ENCODE measurements at regions not wholly inside any gene's neighbourhood (a gene's known extent, or its start where the extent isn't known, plus 50 kb on each side); places are given as distances from the start of the nearest gene placed in this dataset.
"Not testable (repeated sequence)": the region's sequence is repeated elsewhere in the genome, so short reads cannot be mapped to it uniquely, and the experiment has no call there.

DNA sequence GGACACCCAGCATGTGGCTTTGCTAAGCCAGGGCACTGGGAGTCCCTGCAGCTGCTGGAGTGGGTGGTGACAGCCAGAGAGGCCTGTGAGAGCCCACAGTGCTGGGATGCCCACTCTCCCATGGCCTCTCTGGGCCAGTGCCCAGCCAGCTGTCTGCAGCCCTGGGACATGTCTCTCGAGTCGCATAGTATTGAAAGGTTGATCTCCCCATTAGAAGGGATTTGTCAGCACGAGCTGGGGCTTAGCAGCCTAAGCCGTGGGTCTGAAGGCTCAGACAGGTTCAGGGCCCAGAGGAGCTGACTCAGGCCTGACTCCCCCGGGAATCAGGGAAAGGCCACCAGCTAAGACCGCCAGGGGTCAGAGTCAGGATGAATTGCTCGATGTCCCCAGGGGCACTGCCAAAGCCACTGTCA lies 53.5 kb downstream of the FOXD2 start:
- Histone ChIP-seq H3K27ac (no peak overlapping the region), H3K36me3 (no peaks in the 10 kb centered on the region), H3K9me3 (no peaks in the 10 kb centered on the region), H3K27me3 (peaks cover 29% of the 10 kb centered on the region), H3K4me3 (no peak overlapping the region), H3K4me1 (no peaks in the 10 kb centered on the region)
- 77% methylated on average over 7 of the region's 7 CpGs for WGBS
- no peak for DNase-seq (ENCODE audit: low spot score in 2 of 2)
- TF ChIP-seq POLR2A (IDR thresholded peaks at IDR 0.05) (no peak), POLR2AphosphoS5 (IDR thresholded peaks at IDR 0.05) (no peak), EP300 (IDR thresholded peaks at IDR 0.05) (no peak)
- TF ChIP-seq, protein P1, sequence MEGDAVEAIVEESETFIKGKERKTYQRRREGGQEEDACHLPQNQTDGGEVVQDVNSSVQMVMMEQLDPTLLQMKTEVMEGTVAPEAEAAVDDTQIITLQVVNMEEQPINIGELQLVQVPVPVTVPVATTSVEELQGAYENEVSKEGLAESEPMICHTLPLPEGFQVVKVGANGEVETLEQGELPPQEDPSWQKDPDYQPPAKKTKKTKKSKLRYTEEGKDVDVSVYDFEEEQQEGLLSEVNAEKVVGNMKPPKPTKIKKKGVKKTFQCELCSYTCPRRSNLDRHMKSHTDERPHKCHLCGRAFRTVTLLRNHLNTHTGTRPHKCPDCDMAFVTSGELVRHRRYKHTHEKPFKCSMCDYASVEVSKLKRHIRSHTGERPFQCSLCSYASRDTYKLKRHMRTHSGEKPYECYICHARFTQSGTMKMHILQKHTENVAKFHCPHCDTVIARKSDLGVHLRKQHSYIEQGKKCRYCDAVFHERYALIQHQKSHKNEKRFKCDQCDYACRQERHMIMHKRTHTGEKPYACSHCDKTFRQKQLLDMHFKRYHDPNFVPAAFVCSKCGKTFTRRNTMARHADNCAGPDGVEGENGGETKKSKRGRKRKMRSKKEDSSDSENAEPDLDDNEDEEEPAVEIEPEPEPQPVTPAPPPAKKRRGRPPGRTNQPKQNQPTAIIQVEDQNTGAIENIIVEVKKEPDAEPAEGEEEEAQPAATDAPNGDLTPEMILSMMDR (IDR thresholded peaks at IDR 0.05) = no peak

DNA sequence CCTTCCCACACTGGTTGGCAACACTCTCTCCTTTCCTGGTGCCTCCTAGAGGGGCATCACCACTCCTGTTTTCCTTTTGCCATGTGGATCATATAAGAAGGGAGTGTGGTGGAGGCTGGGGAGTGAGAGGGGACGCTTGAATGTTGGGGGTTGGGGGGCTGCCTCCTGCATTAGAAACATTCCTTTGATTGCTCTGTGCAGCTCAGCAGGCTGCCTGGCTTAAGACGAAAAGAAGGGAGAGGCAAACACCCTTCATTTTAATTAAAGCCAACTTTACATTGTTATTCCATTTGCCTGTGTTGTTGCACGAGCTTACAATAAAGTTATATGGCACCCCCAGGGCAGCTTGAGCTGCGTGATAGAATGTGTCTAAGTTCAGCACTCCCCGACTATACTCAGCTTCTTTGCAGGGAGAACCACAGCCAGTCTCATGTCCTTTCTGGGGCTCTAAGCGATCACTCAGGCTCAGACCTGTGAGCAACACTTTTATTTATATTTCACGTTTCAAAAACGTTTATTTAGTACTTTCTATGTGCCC lies 57.4 kb downstream of the FOXD2 start:
- Histone ChIP-seq H3K27me3 (peaks cover 16% of the 10 kb centered on the region), H3K4me1 (no peaks in the 10 kb centered on the region), H3K36me3 (no peaks in the 10 kb centered on the region), H3K27ac (no peak overlapping the region), H3K9me3 (no peaks in the 10 kb centered on the region), H3K4me3 (no peak overlapping the region)
- no peak for DNase-seq (ENCODE audit: low spot score in 2 of 2)
- TF ChIP-seq, protein P1 (IDR thresholded peaks at IDR 0.05) = no peak
- no peak for TF ChIP-seq POLR2A (IDR thresholded peaks at IDR 0.05)
- no peak for TF ChIP-seq POLR2AphosphoS5 (IDR thresholded peaks at IDR 0.05)
- WGBS = 26% methylated on average over 8 of the region's 8 CpGs

DNA sequence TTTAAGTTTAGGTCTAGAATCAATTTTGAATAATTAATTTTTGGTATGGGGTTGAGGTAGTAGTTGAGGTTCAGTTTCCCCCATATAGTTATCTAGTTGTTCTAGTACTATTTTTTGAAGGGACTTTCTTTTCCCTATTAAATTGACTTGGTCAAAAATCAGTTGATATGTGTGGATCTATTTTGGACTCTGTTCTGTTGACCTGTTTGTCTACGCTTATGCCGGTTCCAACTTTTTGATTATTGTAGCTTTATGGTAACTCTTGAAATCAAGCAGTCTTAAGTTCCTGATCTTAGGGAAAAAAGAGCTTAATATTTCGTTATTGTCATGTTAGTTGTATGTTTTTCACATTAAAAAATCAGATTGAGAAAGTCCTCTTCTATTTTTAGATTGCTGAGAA lies 60.7 kb downstream of the FOXD2 start:
- no peaks in the 10 kb centered on the region for H3K9me3 ChIP-seq
- 82% methylated on average over 3 of the region's 3 CpGs for WGBS
- DNase-seq (ENCODE audit: low spot score in 2 of 2) = no peak
- H3K4me1 ChIP-seq = no peaks in the 10 kb centered on the region
- no peak overlapping the region for H3K4me3 ChIP-seq
- H3K36me3 ChIP-seq = no peaks in the 10 kb centered on the region
- H3K27me3 ChIP-seq = peaks cover 37% of the 10 kb centered on the region
- no peak overlapping the region for H3K27ac ChIP-seq
- no peak for TF ChIP-seq POLR2AphosphoS5 (IDR thresholded peaks at IDR 0.05)
- TF ChIP-seq EP300 (IDR thresholded peaks at IDR 0.05) = no peak
- TF ChIP-seq POLR2A (IDR thresholded peaks at IDR 0.05) = no peak
- TF ChIP-seq, protein P1 (IDR thresholded peaks at IDR 0.05) = no peak

DNA sequence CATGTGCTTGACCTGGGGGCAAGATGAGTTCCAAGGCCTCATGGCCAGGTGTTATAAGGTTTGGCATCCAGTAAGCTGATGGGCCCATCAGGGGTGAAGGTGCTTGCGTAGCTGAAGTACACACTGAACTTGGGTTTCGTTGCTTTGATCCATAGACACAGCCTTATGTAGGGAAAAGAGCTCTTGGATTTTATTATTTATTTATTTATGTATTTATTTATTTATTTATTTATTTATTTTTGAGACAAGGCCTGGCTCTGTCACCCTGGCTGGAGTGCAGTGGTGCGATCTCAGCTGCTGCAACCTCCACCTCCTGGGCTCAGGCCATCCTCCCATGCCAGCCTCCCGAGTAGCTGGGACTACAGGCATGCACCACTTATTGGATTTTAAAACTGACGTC lies 63.2 kb downstream of the FOXD2 start:
- Histone ChIP-seq H3K9me3 (no peaks in the 10 kb centered on the region), H3K27me3 (peaks cover 49% of the 10 kb centered on the region), H3K27ac (no peak overlapping the region), H3K4me3 (no peak overlapping the region), H3K4me1 (no peaks in the 10 kb centered on the region), H3K36me3 (no peaks in the 10 kb centered on the region)
- DNase-seq (ENCODE audit: low spot score in 2 of 2) = no peak
- WGBS = 96% methylated on average over 5 of the region's 5 CpGs
- no peak for TF ChIP-seq EP300 (IDR thresholded peaks at IDR 0.05)
- no peak for TF ChIP-seq POLR2A (IDR thresholded peaks at IDR 0.05)
- no peak for TF ChIP-seq POLR2AphosphoS5 (IDR thresholded peaks at IDR 0.05)
- TF ChIP-seq, protein P1 (IDR thresholded peaks at IDR 0.05) = no peak

DNA sequence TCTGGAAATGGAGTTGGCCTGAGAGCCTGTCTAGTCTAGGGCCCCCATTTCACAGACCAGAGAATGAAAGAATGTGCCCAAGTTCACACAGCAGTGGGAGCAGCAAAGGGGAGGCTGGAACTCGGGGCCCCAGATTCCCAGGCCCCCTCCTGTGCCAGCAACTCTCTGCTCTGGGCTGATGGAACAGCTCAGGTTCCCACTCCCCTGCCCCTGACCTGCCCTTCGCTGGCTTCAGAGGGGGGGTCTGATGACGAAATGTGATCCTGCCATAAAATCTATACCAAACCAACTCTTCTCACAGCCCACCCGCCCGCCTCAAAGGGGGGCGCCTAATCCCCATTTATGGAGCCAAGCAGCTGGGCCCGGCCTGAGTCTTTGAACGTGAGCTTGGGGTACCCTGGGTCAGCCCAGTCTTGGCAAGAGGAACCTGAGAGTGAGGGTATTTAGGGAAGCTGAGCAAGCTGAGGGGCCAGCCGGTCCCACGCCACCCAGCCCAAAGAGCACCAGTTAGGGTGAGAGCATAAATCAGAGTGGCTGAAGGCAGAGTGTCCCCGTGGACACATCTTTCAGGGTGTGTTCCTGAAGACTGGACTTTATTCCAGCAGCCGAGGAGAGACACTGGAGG lies 65.0 kb downstream of the FOXD2 start:
- H3K4me1 ChIP-seq = peaks cover 4% of the 10 kb centered on the region
- WGBS = 80% methylated on average over 11 of the region's 12 CpGs
- no peak for DNase-seq (ENCODE audit: low spot score in 2 of 2)
- no peak overlapping the region for H3K4me3 ChIP-seq
- no peaks in the 10 kb centered on the region for H3K9me3 ChIP-seq
- H3K27ac ChIP-seq = no peak overlapping the region
- peaks cover 54% of the 10 kb centered on the region for H3K27me3 ChIP-seq
- no peaks in the 10 kb centered on the region for H3K36me3 ChIP-seq
- TF ChIP-seq, protein P1 (IDR thresholded peaks at IDR 0.05) = no peak
- no peak for TF ChIP-seq POLR2AphosphoS5 (IDR thresholded peaks at IDR 0.05)
- TF ChIP-seq POLR2A (IDR thresholded peaks at IDR 0.05) = no peak
- no peak for TF ChIP-seq EP300 (IDR thresholded peaks at IDR 0.05)

DNA sequence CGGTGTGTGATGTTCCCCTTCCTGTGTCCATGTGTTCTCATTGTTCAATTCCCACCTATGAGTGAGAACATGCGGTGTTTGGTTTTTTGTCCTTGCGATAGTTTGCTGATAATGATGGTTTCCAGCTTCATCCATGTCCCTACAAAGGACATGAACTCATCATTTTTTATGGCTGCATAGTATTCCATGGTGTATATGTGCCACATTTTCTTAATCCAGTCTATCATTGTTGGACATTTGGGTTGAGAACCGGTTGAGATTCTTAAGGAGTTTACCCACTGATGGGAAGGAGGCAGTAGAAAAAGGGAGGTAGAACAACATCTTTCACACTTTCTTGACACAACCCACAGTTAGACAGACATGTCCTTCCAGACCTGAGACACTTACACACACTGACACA lies 67.0 kb downstream of the FOXD2 start:
- Histone ChIP-seq H3K27me3 (peaks cover 67% of the 10 kb centered on the region), H3K4me1 (peaks cover 19% of the 10 kb centered on the region)
- 92% methylated on average over 2 of the region's 4 CpGs for WGBS
- H3K9me3 ChIP-seq; H3K36me3 ChIP-seq; H3K27ac ChIP-seq; H3K4me3 ChIP-seq; DNase-seq (ENCODE audit: low spot score in 2 of 2): not testable (repeated sequence)

All from suprapubic skin (tissue), 4 donors.